ENCODE measurements at regions not wholly inside any gene's neighbourhood (a gene's known extent, or its start where the extent isn't known, plus 50 kb on each side); places are given as distances from the start of the nearest gene placed in this dataset.
"Not testable (repeated sequence)": the region's sequence is repeated elsewhere in the genome, so short reads cannot be mapped to it uniquely, and the experiment has no call there.

- no peak for DNase-seq
Observed at GRCh38 chr3:193129607-193130006, 111.4 kb upstream of the PLAAT1 start.

GRCh38 chr3:193130576-193130975, 110.4 kb upstream of the PLAAT1 start:
- DNase-seq: no peak

GRCh38 chr3:193132241-193132640, 108.8 kb upstream of the PLAAT1 start:
- no peak for DNase-seq

DNA sequence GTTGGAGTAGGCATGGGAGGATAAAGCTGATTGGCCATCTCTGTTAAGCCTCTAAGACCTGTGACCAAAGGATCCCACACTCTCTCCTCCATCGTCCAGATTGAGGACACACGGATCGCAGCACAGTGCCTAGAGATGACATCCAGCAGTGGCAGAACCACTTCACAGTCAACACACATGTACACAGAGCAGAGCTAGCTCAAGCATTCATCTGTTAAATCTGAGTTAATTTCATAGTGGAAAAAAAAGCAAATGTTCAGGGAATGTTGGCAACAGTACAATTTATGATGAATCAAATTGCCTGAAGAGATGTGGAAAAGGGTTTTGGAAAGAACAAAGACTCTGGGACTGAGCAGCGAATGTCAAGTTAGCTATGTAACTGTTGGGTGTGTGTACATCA, 108.1 kb upstream of the PLAAT1 start:
- DNase-seq: peak; percentile 76

DNA sequence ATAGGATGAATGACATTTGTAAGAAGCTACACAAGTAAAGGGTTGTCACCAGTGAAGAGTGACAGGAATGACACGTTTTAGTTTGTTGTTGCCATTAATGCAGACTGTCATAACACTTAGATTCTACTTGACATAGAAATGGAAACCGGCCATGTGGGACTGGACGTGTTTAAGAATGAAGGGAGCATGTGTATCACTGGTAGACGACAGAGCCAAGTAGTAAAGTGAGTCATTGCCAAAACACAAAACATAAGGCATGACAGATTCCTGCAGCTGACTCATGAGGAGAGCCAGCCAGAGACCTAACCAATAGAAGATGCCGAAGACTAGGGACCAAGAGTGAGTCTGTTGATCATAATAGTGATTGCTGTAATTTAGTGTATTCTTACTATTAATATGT, 106.2 kb upstream of the PLAAT1 start:
- DNase-seq: peak; percentile 8

DNA sequence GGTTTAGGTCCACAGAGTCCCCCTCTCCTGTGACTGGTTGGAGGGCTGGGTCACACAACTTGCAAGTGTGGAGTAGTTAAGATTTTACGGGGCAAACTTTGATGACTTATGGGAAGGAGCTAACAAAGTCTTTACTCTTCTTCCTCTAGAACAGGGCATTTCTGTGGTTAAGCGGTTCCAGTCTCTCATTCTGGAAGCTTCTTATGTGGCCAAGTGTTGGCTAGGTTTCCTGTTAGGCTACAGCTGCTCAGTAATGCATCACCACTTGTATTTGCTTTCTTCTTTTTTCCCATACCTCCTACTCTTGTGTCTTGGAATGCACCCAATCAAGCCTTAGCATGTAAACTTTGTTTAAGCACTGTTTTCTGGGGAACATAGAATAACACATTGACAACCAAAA, 100.6 kb upstream of the PLAAT1 start:
- no peak for DNase-seq

GRCh38 chr3:193145248-193145647, 95.8 kb upstream of the PLAAT1 start:
- DNase-seq: no peak

DNA sequence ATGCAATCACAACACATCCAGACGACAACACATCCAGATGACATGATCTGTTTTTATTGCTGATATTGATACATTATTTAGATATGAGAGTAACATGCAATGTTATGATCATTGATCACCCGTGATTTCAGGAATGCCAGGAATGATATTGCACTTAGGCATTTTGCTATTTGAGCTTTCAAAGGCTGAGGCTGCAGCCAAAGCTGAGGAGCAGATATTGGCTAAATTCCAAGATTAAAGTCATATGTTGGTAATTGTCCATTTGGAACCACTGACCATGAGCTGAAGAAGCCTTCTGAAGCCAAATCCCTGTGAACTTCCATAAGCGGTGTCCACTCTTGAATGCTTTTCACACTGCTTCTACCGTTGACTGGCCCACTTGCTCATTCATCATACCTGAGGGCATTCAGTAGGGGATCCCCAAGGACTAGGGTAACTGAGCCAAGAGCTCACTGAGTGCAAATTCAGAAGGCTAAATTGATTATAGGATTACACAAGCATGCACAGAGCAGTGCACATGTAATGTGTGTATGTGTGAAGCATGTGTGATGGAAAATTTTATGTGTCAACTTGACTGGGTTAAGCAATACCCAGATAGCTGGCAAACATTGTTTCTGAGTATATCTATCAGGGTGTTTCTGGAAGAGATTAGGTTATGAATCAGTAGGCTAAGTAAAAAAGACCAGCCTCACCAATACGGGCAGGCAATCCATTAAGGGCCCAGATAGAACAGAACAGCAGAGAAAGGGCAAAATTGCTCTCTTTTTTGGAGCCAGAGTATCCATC, 92.1 kb upstream of the PLAAT1 start:
- DNase-seq: no peak

DNA sequence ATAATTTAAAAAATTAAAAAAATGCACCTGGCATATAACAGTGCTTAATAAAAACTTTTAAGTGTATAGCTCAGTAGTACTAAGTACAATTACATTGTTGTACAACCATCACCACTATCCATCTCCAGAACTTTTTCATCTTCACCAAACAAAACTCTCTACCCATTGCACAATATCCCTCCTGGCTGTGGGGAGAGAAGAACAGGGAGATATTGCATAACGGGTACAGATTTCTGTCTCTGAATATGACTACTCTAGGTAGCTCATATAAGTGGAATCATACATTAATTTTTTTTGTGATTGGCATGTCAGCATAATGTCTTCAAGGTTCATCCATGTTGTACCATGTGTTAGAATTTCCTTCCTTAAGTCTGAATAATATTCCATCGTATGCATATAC, 91.0 kb upstream of the PLAAT1 start:
- no peak for DNase-seq

DNA sequence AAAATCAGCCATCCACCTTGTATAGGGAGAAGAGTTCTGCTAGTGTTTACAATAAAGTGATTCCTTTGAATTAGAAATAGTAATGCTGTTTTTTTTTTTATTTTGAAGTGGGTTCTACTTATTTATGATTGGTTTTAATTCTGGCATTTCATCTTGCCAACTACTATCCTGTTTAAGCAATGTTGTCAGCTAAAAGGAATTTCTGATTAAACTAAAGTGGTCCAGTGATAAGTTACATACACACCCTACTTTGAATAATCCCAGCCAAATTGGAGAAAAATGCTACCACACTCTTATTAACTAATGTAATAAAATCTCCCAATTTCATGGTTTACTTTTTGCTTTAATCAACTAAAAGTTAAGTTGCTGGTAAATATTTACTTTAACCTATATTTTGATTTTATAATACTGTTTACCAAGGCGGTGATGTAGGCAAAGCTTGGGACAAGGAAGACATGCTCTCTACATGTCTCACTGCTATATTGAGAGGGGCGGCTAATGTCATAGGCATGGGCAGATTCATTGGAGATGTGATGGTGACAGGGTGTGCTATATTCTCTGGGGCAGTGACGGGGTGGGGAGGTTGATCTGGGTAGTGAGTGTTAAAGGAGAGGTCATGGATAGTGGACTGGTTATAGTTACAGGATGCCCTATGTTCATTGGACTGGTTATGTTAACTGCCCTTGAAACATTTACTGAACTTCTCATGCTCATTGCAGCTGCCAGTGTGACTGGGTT, 85.8 kb upstream of the PLAAT1 start:
- not testable (repeated sequence) for DNase-seq

- no peak for DNase-seq
Observed at GRCh38 chr3:193157051-193157450, 84.0 kb upstream of the PLAAT1 start.

DNA sequence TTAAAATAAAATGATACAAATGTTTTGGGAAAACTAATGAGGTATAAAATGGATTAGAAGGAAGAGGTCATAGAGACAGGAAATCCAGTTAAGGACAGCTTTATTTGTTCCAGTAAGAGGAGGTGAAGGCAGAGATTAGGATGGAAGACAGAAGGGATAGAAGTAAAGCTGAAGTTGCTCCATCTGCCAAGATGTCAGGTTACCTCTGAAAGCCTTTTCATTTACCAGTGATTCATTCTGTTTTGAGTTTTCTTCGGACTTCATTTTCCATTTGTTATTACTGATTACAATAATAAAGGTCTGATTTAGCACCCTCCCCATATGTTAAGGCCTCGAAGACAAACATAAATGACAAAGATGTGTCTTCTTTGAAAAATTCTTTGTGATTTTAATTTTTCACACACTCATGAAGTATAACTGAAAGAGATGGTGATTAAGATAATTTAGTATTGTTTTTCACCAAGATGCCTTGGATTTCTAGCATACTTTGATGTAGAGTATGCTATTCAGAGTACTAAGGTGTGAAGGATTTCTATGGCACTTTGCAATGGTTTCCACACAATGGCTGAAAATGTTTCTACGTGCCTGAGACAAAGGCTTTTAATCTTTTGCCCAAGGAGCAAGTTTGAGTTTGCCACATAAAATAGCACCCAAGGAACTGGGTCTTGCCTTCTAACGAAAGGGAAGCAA, 75.4 kb upstream of the PLAAT1 start:
- DNase-seq: no peak

DNA sequence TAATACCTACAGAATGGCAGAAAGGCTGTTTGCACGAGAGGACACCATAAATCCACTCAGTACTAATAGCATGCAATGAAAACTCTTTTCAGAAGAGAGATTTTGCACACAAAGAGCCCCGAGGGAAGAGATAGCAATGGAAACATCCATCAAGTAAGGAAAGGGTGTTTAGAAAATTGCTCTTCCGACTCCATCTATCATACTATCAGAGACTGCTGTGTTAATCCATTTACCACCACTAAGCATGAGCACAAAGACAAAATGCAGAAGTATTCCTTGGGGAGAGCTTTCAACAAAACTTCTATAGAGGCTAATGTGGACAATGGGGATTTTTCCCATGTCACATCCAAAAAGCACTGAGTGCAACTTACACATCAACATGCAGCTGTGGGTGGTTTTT, 72.1 kb upstream of the PLAAT1 start:
- no peak for DNase-seq

DNA sequence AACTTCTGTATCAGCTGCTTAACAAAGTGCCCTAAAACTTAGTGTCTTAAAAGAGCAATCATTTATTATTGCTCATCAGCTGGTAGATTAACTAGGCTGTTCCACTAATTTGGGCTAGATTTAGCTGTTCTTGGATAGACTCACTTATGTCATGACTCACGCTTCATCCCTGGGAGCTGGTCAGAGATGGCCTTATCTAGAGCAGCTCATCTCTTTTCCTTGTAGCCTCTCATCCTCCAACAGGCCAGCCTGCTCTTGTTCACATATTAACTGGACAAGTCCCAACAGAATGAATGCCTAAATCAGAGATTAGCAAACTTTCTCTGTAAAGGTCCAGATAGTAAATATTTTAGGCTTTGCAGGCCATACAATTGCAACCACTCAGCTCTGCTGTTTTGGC, 66.9 kb upstream of the PLAAT1 start:
- DNase-seq: no peak

- DNase-seq: not testable (repeated sequence)
Observed at GRCh38 chr3:193179332-193180012, 61.5 kb upstream of the PLAAT1 start.

DNA sequence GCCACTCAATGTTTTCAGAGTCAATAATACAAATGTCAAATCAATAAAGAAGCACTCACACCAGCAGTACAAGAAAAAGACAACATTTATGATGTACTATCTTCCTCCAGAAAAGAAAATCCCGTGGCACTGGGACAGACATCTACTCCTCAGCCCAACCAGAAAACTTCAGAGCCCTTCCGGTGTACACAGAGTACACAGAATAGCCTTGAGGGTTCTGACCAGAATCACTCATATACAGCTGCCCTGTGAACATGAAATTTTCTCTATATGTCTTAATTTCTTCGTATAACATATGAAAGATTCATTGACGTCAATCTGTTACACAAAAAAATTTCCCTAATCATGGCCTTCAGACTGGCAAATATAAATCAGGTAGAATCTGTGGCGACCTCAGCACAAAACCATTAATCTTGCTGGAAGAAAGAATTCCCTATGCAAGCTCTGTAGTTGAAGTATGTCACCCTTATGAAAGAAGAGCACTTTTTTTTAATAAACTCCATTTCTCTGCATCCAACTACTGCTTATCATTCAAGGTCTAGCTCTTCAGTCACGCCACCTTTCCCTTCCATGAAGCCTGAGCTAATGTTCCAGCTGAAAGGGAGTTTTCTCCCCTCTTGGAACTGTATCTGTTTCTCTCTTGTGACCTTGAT, 53.8 kb upstream of the PLAAT1 start:
- no peak for DNase-seq

DNA sequence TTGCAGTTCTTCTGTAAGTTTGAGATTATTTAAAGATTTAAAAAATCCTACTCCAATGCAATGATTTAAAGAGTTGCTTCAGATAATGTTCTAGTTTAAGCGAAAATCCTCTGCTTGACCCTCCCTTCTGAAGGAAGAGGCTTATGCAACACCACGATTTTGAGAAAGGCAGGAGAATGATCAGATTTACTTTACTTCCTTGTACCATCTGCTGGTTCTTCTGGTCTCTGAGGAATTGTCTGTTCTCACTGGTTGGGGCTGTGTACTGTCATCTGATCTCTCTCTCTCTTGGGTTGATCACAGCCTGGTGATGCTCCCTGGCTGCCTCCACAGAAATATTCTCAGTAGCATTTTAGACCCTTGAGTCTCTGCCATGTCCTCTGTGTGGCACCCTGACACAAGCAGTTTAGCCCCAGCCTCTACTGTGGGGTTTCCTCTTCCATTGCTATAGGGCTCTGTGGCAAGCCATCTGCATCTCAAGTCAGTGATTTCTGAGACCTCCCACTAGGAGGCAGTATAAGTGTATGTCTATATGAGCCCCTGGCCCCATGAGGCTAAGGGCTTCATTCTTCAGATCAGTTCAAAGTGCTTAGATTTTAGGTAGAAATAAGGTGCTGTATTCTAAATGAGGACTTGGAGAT, 50.8 kb upstream of the PLAAT1 start:
- DNase-seq: peak; percentile 96
